HCT116 (cell line): ENCODE measurements at regions not wholly inside any gene's neighbourhood (a gene's known extent, or its start where the extent isn't known, plus 50 kb on each side); places are given as distances from the start of the nearest gene placed in this dataset.

Source experiments
- ATAC-seq: fragments of 200-7000 bp; cut with Tn5 transposase; 2 replicates; pipeline ENCODE4 v1.9.1; 2020; ENCODE audit warnings: mild to moderate bottlenecking, moderate library complexity
- BruUV-seq: library from RNA; stranded (reverse); fragments of 400-500 nt; replicated peaks from 2 replicates; lab custom pipeline; 2021; lab: Mats Ljungman, UMichigan
- CTCF ChIA-PET: fragments of 300-600 bp; sonication (Branson Sonifier 250); formaldehyde crosslinking; loops from one replicate; lab custom pipeline; 2021; ENCODE audit warnings: antibody characterized with exemption; lab: Charles Lee
- POLR2A ChIA-PET: fragments of 300-600, 350-600 bp; sonication (Branson Sonifier 250); formaldehyde crosslinking; loops from one replicate; lab custom pipeline; 2021; ENCODE audit warnings: antibody characterized with exemption; lab: Charles Lee
- RAD21 ChIA-PET, 2 experiments: fragments of 300-600 bp; sonication (Branson Sonifier 250); formaldehyde crosslinking; loops; one replicate each; lab custom pipeline; 2023; ENCODE audit warnings: low total read pairs in 2 of 2; ENCODE audit not compliant: uncharacterized antibody in 2 of 2, unreplicated experiment in 2 of 2, low non-redundant PET in 1 of 2; lab: Charles Lee
- DNase-seq: peaks from one replicate; pipeline ENCODE4 v3.0.0-alpha.2; 2010; ENCODE audit warnings: low read depth, low spot score
- H2AFZ ChIP-seq: fragments of 200-600 bp; shearing (Covaris generic), sonication (generic); 2 replicates; pipeline ENCODE4 v1.6.1; 2017; ENCODE audit warnings: low read depth, mixed run types, mixed read lengths, antibody characterized with exemption, low read length; ENCODE audit not compliant: poor library complexity, severe bottlenecking
- H3K27ac ChIP-seq: 2 replicates; pipeline ENCODE4 v1.5.1; 2012; ENCODE audit warnings: low read depth, low read length
- H3K27me3 ChIP-seq: fragments of 200-600 bp; sonication (generic); 2 replicates; pipeline ENCODE4 v1.6.1; 2016; ENCODE audit warnings: mixed run types, low read length, mixed read lengths; ENCODE audit not compliant: insufficient read depth
- H3K36me3 ChIP-seq, 2 experiments: fragments of 200-500 bp in 1 of 2; fragments of 200-600 bp in 1 of 2; sonication (Bioruptor generic) in 1 of 2; sonication (generic) in 1 of 2; 2 replicates each; pipeline versions ENCODE4 v1.5.1 to v1.6.1; 2014 to 2016; ENCODE audit warnings: low read length in 2 of 2, inconsistent platforms in 1 of 2, mixed read lengths in 1 of 2, mixed run types in 1 of 2; ENCODE audit not compliant: insufficient read depth in 2 of 2, control insufficient read depth in 1 of 2
- H3K4me1 ChIP-seq, 2 experiments: fragments of 200-600 bp in 1 of 2; sonication (generic) in 1 of 2; 2 replicates each; pipeline versions ENCODE4 v1.5.1 to v1.6.1; 2012 to 2017; ENCODE audit warnings: low read length in 2 of 2, inconsistent platforms in 1 of 2, mild to moderate bottlenecking in 1 of 2, mixed read lengths in 1 of 2, mixed run types in 1 of 2, moderate library complexity in 1 of 2; ENCODE audit not compliant: insufficient read depth in 2 of 2, control insufficient read depth in 1 of 2
- H3K4me2 ChIP-seq: fragments of 200-600 bp; sonication (generic); 2 replicates; pipeline ENCODE4 v1.6.1; 2017; ENCODE audit warnings: mixed run types, low read length, mixed read lengths
- H3K4me3 ChIP-seq, 2 experiments: fragments of 200-600 bp in 1 of 2; sonication (generic) in 1 of 2; replicated peaks in 1 of 2; 2 replicates each; pipeline ENCODE4 v1.5.1; 2011 to 2016; ENCODE audit warnings: low read length in 2 of 2, control low read depth in 1 of 2, low read depth in 1 of 2, mild to moderate bottlenecking in 1 of 2, mixed read lengths in 1 of 2, mixed run types in 1 of 2
- H3K79me2 ChIP-seq: fragments of 200-600 bp; sonication (generic); 2 replicates; pipeline ENCODE4 v1.6.1; 2017; ENCODE audit warnings: mild to moderate bottlenecking, mixed run types, low read length, moderate library complexity, mixed read lengths; ENCODE audit not compliant: insufficient read depth
- H3K9ac ChIP-seq: fragments of 200-600 bp; sonication (generic); 2 replicates; pipeline ENCODE4 v1.6.1; 2016; ENCODE audit warnings: low read length, mixed read lengths
- H3K9me2 ChIP-seq: fragments of 200-600 bp; sonication (generic), shearing (Covaris generic); 2 replicates; pipeline ENCODE4 v1.6.1; 2017; ENCODE audit warnings: mixed run types, mild to moderate bottlenecking, moderate library complexity; ENCODE audit not compliant: insufficient read depth
- H3K9me3 ChIP-seq, 2 experiments: fragments of 200-500 bp in 1 of 2; fragments of 200-600 bp in 1 of 2; sonication (Bioruptor generic) in 1 of 2; sonication (generic) in 1 of 2; 2 replicates each; pipeline ENCODE4 v1.6.1; 2014 to 2017; ENCODE audit warnings: low read length in 2 of 2, mixed read lengths in 2 of 2, inconsistent platforms in 1 of 2, low read depth in 1 of 2, mild to moderate bottlenecking in 1 of 2, mixed run types in 1 of 2, moderate library complexity in 1 of 2; ENCODE audit not compliant: control insufficient read depth in 1 of 2, insufficient read depth in 1 of 2
- H4K20me1 ChIP-seq: fragments of 200-600 bp; sonication (generic), shearing (Covaris generic); 2 replicates; pipeline ENCODE4 v1.6.1; 2017; ENCODE audit warnings: mixed run types, mild to moderate bottlenecking, moderate library complexity; ENCODE audit not compliant: insufficient read depth
- CBX3 ChIP-seq: IDR thresholded peaks from 2 replicates; pipeline ENCODE4 v1.6.1; 2012; ENCODE audit warnings: low read depth
- EZH2phosphoT487 ChIP-seq: fragments of 200-600 bp; IDR thresholded peaks from 2 replicates; pipeline ENCODE4 v1.6.1; 2018; ENCODE audit warnings: antibody characterized with exemption, borderline replicate concordance
- FOSL1 ChIP-seq: IDR thresholded peaks from 2 replicates; pipeline ENCODE4 v1.6.1; 2012; ENCODE audit warnings: low read depth
- JUND ChIP-seq: IDR thresholded peaks from 2 replicates; pipeline ENCODE4 v1.6.1; 2012
- MAX ChIP-seq: IDR thresholded peaks from 2 replicates; pipeline ENCODE4 v1.6.1; 2012
- POLR2A ChIP-seq: IDR thresholded peaks from 2 replicates; pipeline ENCODE4 v1.7.0; 2011; ENCODE audit warnings: borderline replicate concordance; ENCODE audit not compliant: insufficient read depth, insufficient read length; ENCODE audit errors: extremely low read depth
- POLR2AphosphoS5 ChIP-seq: IDR thresholded peaks from 2 replicates; pipeline ENCODE4 v1.6.1; 2011; ENCODE audit warnings: mild to moderate bottlenecking, low read depth, low read length, moderate library complexity
- SRF ChIP-seq: IDR thresholded peaks from 2 replicates; pipeline ENCODE4 v1.6.1; 2012; ENCODE audit warnings: low read depth
- YY1 ChIP-seq: IDR thresholded peaks from 2 replicates; pipeline ENCODE4 v1.6.1; 2011; ENCODE audit warnings: low read length, low read depth, moderate library complexity, mild to moderate bottlenecking; ENCODE audit not compliant: insufficient replicate concordance; ENCODE audit errors: extremely low read depth
- ZBTB33 ChIP-seq: IDR thresholded peaks from 2 replicates; pipeline ENCODE4 v1.6.1; 2011; ENCODE audit warnings: mild to moderate bottlenecking, low read length, moderate library complexity; ENCODE audit not compliant: insufficient replicate concordance; ENCODE audit errors: extremely low read depth
- ZNF274 ChIP-seq: fragments of 200-500 bp; sonication (Bioruptor generic); IDR thresholded peaks from 2 replicates; pipeline ENCODE4 v1.6.1; 2014; ENCODE audit warnings: mild to moderate bottlenecking, low read depth, low read length, inconsistent platforms
- intact Hi-C: fragments of 100-400 bp; cut with micrococcal nuclease; formaldehyde crosslinking; loops from 2 replicates; pipeline ENCODE4 v1.10.0; 2022

GRCh38 chr7:35523292-35523691, 171.6 kb downstream of the HERPUD2 start:
- Histone ChIP-seq H3K27me3 (peaks cover 6% of the 10 kb centered on the region; the same call in 1 of the 2 replicates), H3K4me1 (no peaks in the 10 kb centered on the region), H3K36me3 (no peaks in the 10 kb centered on the region), H3K79me2 (no peaks in the 10 kb centered on the region), H2AFZ (no peak overlapping the region), H3K9me2 (no peaks in the 10 kb centered on the region), H3K27ac (no peak overlapping the region), H4K20me1 (no peaks in the 10 kb centered on the region), H3K9ac (no peak overlapping the region), H3K4me2 (no peak overlapping the region), H3K9me3 (no peaks in the 10 kb centered on the region), H3K4me3 (no peak overlapping the region)
- BruUV-seq, result no TSS peak
- TF ChIP-seq YY1 (no peak), POLR2A (no peak), CBX3 (no peak), SRF (no peak), ZNF274 (no peak), EZH2phosphoT487 (no peak), POLR2AphosphoS5 (no peak), JUND (no peak), MAX (no peak), FOSL1 (no peak), ZBTB33 (no peak)
- ChIA-PET CTCF (no interaction called here), RAD21 (no interaction called here), POLR2A (no interaction called here)
- no peak for ATAC-seq
- intact Hi-C loops, result loop anchor here (5.0 kb wide), 1 partner anchor 451 kb away; no protein-coding TSS in a partner anchor
- no peak for DNase-seq
